Stimulated activated CD4-positive, alpha-beta T cell treated with anti-CD3 and anti-CD28 coated beads, Interleukin-12 subunit alpha, Interleukin-12 subunit beta, amount 100 ng/mL, for 24 hours (primary cell): ENCODE measurements at regions not wholly inside any gene's neighbourhood (a gene's known extent, or its start where the extent isn't known, plus 50 kb on each side); places are given as distances from the start of the nearest gene placed in this dataset.
"Not testable (repeated sequence)": the region's sequence is repeated elsewhere in the genome, so short reads cannot be mapped to it uniquely, and the experiment has no call there.

Experiments used
- DNase-seq, 2 experiments: peaks; one replicate each; pipeline ENCODE4 v3.0.0-alpha.2; 2020; ENCODE audit warnings: low read depth in 2 of 2

DNA sequence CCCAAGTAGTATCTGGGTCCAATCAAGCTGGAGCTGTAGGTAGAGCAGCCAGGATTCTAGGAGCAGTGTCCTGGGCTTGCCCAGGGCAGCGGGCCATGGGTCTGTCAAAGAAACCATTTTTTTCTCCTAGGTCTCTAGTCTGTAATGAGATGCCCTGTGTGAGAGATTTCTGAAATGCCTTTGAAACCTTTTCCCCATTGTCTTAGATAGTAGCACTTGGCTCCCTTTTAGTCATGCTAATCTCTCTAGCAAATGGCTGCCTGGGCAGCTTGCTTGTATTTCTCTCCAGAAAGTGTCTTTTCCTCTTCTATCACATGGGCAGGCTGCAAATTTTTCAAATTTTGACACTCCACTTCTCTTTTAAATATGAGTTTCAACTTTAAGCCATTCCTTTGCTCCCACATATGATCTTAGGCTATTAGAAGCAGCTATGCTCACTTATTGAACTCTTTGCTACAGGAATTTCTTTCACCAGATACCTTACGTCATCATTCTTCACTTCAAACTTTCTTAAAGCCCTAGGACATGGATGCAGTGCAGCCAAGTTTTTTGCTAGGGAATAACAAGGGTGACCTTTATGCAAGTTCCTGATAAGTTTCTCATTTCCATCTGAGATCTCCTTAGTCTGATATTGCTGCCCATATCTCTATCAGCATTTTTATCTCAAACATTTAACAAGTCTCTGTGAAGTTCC is 890.2 kb upstream of the VRK2 start:
- no peak for DNase-seq

DNA sequence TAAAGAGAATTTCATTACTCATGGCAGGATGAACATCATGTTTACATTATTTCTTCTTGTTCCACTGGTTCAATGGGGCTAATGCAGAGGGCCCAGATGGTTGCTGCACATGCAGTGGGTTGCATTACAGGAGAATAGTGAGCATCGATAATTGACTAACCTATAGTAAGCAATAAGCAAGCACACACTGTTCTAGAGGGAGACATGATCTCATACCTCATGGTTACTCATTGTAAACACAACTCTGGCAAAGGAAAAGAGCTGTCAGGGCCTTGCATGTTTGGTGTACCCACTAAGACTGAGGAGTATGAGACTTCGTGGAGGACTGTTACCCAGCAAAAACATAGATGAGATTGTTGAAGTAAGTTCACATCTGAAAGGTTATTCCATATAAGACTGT is 885.6 kb upstream of the VRK2 start:
- DNase-seq = no peak

DNA sequence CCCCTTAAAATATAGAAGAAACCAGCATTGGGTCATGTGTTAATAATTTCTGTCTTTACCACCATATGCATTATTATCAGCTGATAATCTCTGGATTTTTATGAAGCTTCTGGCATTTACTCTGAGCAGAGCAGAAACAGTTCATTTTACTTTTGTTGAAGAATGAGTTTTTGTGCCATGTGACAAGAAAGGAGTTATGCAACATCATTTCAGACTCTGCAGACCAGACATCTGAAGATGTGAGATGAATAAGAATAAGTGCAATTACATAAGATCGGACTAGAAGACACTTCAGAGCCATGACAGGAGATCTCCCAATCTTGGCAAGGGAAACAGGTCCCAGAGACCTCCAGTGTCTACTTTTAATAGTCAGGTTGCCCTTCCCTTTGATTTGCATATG is 869.4 kb upstream of the VRK2 start:
- no peak for DNase-seq

DNA sequence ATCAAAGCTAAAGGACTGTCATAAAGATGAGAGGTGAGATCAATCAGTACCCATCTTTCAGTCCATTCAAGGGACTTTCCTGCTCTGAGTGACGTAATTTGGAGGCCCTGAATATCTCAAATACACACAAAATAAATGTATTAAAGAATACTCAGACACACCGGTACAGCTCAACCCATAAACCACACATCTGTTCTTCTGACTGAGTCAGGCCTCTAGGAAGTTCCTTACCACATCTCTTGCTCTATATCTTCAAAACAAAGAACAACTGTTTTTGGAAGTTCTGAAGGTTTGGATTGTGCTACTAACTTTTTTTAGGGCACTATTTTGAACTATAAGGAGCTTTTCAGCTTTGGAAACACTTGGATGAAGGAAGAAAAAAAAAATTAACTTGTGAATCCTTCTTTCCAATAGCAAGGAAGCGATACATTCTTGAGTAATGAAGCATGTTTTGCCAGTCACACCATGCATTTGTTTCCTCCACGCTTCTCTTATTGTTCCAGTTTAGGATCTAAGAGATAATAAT is 866.5 kb upstream of the VRK2 start:
- no peak for DNase-seq

DNA sequence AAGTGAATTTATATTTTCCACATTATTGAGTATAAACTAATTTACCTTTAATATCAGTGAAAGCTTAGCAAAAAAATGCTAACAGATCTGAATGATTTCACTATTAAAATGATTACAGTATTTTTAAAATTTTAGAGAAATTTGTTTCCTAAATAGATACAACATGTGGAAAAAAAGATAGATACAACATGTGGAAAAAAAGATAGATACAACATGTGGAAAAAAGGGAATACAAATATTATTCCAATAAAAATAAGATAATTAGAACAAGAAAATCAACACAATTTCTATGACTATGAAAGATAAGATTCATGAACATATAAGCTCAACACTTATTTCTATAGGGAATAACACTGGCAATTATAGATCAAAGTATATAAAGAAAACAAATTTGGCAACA is 865.9 kb upstream of the VRK2 start:
- DNase-seq = no peak

DNA sequence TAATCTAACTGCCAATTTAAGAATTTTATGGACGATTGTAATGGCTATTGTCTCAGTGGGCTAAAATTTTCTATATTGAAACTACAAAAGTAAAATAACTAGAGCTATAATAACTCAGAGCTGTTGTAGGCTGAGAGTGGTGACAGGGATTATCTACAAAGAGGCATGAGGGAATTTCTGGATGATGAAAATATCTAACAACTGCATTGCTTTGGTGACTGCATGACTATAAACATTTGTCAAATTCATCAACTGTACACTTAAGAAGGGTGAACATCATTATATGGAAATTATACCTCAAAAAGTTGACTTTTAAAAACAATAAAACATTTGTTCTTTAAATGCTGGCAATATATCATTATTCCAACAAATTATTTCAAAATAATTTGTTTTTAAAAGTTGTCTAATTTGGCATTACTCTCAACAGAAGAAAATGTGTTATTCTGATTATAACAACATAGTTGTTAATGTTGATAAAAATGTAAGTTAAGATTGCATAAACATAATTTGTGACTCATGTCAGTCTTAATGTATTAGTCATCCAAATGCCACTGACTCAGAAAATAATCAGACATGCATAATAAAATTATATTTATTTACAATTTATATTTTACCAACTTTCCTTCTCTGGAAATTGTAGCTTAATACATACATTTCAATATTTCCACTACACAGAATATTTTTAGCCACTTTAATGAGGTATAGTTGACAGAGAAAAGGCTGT is 865.1 kb upstream of the VRK2 start:
- no peak for DNase-seq

DNA sequence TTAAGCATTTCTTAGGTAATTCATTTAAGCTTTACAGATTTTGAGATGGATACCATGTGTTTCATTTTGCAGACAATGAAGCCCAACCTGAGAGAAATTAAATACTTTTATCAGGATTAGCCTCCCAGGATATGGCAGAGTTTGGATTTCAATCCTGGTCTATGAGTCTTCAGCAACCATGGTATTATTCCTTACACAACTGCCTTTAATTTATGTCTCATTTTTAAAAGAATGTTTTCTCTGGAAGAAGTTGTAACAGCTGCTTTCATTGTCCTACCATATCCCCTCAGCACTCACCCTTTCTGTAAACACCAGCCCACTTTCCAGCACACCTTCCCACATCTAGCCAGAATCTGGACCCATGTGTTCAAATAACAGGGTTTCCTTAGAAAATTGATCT is 863.7 kb upstream of the VRK2 start:
- DNase-seq = no peak

DNA sequence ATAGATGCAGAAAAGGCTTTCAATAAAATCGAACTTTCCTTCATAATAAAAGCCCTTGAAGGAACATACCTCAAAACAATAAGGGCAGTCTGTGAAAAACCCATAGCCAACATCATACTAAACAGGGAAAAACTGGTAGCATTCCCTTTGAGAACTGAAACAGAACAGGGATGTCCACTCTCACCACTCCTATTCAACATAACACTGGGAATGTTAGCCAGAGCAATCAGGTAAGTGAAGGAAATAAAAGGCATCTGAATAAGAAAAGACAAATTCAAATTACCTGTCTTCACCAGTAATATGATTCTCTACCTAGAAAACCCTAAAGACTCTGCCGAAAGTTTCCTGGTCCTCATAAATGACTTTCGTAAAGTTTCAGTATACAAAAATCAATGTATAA is 861.0 kb upstream of the VRK2 start:
- no peak for DNase-seq

DNA sequence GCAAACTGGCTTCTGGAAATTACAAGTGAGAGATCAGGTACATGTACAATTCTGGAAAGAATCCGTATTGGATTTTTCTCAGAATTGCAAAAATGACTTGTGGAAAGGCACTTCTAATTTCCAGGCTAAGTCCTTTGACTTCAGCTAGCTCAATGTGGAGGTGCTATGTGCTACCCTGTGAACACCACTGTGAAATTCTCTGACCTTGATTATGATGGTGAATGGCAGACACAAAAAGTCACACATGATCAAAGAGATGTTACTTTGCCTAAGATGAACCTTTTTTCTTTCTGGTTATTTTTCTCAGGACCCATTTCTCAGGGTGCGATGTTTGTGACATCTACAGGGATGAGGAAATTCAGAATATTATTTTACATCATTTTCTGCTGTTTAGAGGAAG is 856.6 kb upstream of the VRK2 start:
- no peak for DNase-seq

DNA sequence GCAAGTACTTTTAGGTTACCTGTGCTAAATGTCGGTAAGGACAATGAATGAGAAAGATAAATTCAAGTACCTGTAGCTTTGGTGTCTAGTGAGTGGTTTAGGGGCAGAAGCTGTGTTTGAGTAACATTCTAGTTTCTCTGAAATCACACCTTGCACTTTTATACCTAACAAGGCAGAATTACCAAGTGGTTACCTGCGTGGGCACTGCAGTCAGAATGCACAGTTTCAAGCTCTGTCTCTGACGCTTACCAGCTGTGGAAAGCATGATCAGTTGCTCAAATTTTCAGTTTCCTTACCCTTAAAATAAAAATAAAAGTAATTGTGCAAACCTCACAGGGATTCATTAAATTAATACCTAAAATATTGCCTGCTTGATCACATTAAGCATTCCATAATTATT is 846.9 kb upstream of the VRK2 start:
- DNase-seq = no peak

DNA sequence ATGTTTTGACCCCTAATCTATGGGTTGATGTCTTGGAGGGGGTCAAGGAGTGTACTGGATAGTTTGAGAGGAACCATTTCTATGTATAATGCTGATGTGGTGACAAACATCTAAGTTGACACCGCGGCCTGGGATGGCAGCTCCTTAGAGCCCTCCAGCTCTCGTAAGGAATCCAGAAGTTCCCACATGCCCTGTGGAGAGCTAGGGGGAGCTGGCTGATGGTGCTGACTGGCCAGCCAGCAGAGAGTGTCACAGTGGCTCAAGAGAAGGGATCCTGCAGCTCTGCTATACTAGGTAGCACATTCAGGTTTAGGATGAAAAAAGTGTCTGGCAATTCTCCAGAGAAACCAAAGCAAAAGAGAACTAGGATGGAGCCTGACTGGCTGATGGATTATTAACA is 842.2 kb upstream of the VRK2 start:
- DNase-seq = no peak

DNA sequence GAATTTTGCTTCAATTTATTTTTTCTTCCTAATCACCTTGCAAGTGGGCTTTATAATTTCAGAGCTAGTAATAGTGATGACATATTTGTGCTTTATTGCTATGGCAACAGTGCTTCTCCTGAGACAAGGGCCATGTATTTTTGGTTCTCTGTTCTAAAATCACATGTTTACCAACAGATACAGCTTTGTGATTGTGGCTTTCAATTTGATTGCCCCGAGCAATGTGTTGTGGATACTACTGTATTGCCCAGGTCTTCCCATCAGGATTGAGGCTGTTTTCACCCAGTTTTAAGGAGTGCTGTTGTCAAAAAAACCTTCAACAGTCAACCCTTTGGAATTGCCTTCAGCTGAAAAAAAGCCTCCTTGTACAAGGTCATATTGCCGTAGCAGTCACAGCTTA is 841.4 kb upstream of the VRK2 start:
- no peak for DNase-seq

DNA sequence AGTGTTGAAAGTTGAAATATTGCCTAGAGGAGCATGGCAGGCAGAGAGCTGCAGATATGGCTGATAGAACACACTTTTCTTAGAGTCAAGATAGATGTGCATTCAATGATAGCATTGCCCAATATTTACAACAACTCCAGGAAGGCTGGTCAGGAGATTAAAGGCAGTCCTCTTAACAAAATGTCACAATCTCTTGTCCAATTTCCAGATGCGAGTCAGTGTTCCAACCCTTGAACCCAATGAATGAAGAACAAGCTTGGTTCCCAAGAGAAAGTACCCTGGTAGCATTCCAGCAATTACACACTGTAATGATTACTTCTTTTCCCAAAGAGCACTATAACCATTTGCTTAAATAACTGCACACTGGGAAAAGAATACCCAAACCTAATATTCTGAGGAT is 839.4 kb upstream of the VRK2 start:
- no peak for DNase-seq

DNA sequence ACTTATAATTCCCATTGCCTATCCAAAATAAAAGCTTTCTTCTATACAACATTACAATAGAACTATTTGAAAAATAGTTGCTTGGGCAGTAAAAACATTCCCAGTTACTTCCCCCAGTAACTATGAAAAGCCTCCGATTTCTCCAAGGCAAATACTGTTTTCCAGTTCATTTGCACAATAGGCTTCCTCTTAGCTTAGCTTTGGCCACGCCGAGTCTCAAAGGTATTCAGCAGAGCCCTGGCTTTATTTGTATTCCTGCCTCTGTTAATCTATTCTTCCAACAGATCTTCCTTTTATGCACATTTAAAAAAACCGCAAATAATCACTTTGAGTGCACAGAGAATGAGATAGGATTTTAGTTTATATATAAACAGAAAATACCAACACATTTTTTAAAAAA is 836.8 kb upstream of the VRK2 start:
- DNase-seq = no peak

DNA sequence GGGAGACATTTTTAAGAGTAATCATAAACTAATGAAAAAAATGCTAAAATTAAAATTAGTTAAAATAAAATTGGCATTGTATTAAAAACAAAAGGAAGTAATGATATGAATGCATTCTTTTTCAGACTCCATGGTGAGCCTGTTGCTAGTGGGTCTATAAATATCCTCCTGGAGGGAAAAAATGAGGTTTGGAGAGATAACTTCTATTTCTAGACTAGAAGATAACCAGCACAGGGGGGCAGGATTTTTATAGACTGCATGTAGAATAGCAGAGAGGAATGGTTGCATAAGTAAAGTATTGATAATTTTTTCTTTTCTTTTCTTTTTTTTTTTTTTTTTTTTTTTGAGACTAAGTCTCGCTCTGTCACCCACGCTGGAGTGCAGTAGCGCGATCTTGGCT is 835.8 kb upstream of the VRK2 start:
- no peak for DNase-seq

DNA sequence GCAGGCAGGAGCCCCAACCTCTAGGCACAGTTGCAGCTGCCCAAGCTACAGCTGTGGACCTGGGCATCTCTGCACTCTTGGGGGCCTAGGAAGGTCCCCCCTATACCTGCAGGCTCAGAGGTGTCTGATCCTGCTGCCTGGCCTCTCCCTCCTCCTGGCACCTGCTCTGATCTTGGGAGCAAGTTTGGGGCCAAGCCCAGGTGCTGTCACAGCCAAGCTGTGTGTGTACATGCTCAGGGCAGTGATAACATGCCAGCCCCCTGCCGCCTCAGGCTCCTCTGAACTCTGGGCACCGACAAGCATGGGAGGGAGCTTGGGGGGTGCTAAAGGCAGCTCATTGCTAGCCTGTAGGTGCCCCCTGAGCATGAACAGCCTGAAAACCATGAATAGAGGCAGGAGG is 829.6 kb upstream of the VRK2 start:
- no peak for DNase-seq

DNA sequence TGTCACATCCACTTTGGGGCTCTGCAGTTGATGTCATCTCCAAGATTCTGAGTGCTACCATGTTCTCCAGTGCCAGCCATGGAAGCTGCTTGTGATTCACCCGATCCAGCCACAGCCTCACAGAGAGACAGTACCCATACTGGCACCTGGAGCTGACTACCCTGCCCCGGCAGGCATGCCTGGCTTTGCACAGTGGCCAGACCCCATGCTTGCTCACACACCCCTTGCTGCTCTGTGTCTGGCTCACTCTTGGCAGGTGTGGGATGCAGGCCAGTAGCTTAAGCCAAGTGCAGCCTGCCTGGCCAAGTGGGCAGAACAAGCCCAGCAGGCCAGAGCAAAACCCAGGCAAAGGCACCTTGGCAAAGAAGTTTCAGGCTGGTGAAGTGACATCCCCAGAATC is 828.4 kb upstream of the VRK2 start:
- no peak for DNase-seq

DNA sequence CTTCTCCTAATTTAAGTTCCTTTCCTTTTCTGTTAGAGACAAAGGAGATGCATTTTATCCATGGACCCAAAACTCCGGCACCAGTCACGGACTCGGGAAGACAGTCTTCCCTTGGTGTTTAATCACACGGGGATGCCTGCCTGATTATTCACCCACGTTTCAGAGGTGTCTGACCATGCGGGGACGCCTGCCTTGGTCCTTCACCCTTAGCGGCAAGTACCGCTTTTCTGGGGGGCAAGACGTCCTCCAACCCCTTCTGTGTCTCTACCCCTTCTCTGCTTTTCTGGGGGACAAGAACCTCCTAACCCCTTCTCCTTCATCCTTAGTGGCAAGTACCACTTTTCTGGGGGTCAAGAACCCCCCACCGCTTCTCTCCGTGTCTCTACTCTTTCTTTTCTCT is 816.9 kb upstream of the VRK2 start:
- DNase-seq = not testable (repeated sequence)

DNA sequence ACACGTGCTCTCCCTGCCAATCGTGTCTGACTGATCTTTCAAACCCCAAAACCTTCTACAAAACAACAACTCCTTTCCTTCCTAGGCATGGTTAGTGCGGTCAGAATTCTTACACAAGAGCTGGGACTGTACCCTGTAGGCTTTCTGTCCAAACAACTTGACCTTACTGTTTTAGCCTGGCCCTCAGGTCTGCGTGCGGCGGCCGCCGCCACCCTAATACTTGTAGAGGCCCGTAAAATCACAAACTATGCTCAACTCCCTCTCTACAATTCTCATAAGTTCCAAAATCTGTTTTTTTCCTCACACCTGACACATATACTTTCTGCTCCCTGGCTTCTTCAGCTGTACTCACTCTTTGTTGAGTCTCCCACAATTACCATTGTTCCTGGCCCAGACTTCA is 814.3 kb upstream of the VRK2 start:
- not testable (repeated sequence) for DNase-seq

DNA sequence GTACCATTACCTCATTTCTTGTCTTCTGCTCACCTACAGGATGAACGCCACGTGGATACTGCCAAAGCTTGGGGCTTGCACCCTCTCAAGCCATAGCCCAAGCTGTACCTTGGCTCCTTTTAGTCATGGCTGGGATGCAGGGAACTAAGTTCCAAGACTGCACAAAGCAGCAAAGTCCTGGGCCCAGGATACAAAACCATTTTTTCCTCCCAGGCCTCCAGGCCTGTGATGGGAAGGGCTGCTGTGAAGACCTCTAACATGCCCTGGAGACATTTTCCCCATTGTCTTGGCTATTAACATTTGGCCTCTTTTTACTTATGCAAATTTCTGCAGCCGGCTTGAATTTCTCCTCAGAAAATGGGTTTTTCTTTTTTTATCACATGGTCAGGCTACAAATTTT is 795.1 kb upstream of the VRK2 start:
- DNase-seq = not testable (repeated sequence)

DNA sequence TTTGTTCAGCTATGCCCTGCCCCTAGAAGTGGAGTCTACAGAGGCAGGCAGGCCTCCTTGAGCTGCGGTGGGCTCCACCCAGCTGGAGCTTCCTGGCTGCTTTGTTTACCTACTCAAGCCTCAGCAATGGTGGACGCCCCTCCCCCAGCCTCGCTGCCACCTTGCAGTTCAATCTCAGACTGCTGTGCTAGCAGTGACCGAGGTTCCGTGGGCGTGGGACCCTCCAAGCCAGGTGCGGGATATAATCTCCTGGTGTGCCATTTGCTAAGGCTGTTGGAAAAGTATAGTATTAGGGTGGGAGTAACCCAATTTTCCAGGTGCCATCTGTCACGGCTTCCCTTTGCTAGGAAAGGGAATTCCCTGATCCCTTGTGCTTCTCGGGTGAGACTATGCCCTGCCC is 770.2 kb upstream of the VRK2 start:
- DNase-seq = not testable (repeated sequence)

DNA sequence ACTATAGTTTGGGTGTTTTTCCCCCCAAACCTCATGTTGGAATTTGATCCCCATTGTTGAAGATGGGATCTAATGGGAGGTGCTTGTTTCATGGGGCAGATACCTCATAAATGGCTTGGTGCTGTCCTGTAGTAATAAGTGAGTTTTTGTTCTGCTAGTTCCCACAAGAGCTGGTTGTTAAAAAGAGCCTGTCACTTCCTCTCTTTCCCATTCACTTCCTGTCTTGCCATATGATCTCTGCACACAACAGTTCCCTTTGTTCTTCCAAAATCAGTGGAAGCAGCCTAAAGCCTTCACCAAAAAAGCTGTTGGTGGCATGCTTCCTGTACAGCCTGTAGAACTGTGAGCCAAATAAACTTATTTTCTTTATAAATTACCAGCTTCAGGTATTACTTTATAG is 768.2 kb upstream of the VRK2 start:
- DNase-seq = no peak

DNA sequence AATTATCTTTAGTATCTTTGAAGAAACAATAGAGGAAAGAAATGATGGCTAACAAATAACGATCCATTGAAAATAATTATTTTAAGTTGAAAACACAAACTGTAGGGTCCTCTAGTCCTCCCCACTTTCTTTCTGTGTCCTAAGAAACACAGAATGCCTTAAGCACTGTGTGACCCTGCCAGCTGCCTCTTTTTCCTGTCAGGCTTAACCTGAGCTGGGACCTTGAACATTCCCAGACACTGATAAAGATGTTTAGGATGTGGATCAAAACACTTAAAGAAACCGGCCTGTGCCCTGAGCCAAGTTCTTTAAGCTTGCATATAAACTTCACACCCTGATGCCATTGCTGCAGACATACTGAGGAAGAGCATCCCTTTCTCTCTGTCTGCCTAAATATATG is 755.4 kb upstream of the VRK2 start:
- DNase-seq = no peak
